Cardiac septum (tissue), 1 donor: ENCODE measurements at regions not wholly inside any gene's neighbourhood (a gene's known extent, or its start where the extent isn't known, plus 50 kb on each side); places are given as distances from the start of the nearest gene placed in this dataset.
"Not testable (repeated sequence)": the region's sequence is repeated elsewhere in the genome, so short reads cannot be mapped to it uniquely, and the experiment has no call there.

ENCODE experiments used
- DNase-seq: peaks from one replicate; pipeline ENCODE4 v3.0.0-alpha.2; 2020; ENCODE audit warnings: low spot score
- intact Hi-C: fragments of 100-400 bp; cut with DNase I; formaldehyde crosslinking; loops from one replicate; pipeline ENCODE4 v1.14.0; 2022
- donor health status: DM: no; HTN: no; CAD: no.

GRCh38 chr9:30235068-30235467 is 2149.4 kb upstream of the ACO1 start:
- DNase-seq: no peak
- intact Hi-C loops: no loop called here

GRCh38 chr9:30235564-30235963 is 2148.9 kb upstream of the ACO1 start:
- intact Hi-C loops: no loop called here
- DNase-seq: no peak

DNA sequence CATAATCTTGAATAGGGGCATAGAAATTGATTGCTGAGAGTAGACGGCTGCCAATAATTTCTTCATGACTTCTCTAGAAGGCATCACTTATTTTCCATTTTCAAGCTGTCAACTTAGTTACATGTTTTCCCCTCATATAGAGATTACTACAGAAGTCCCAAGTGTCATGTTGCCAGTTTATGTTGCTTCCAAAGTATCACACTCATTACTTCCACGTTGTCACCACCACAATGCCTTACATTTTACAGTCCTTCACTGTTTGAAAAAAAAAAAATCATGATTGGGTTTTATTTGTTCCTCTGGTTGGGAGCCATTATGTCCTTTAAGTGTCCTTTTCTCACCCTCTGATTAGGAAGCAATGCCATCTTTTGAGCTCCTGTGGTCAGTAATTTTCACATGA is 2144.6 kb upstream of the ACO1 start:
- intact Hi-C loops: no loop called here

DNA sequence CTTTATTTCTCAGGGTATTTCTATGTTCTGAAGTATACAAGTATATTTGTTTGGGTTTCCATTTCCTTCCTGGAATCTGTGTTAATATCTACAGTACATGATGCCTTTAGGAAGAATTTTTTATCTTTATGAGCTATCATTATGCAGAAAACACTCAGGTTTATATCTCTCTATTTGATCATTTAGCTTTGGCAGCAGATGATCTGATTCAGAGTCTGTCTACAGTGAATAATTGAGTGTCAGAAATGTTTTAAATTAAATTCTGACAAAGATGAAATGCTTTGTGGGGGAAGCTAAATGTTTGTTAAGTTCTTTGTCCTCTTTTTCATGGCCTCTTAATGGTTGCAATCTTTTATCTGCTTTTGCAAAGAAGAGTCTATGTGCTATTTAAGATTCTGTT is 2141.0 kb upstream of the ACO1 start:
- no peak for DNase-seq
- intact Hi-C loops: no loop called here

More for the DNA sequence above, 2144.6 kb upstream of the ACO1 start:
- DNase-seq: no peak

DNA sequence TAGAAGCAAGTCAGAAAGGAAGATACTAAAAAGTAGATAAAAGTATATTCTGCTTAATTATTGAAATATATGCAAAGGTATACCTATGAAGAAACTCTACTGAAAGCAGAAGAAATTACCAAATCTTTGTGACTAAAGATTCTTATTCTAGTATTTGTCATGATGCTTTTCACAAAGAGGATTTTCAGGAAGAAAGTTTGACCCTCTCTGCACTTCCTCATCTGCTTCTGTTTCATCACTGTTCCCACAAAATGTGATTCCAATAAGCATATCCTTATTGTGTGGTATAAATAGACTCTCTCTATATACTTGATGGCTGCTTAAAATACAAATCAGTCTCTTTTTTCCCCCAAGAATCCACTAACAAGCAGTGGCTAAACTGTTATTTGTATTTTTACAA is 2139.6 kb upstream of the ACO1 start:
- intact Hi-C loops: no loop called here
- no peak for DNase-seq

DNA sequence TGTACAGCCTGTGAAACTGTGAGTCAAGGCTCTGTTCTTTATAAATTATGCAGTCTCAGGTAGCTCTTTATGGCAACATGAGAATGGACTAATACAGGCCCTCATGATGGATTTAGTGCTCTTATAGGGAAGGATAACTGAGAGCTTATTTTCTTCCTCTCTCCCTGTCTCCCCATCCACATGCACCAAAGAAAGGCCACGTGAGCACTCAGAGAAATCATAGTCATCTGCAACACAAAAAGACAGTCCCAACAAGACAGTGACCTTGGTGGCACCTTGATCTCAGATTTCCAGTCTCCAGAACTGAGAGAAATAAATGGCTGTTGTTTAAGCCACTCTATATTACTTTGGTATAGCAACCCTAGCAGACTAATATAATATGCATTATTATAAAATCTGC is 2133.6 kb upstream of the ACO1 start:
- no peak for DNase-seq
- intact Hi-C loops: loop anchor here (10.0 kb wide), 1 partner anchor 56 kb away; no protein-coding TSS in a partner anchor

DNA sequence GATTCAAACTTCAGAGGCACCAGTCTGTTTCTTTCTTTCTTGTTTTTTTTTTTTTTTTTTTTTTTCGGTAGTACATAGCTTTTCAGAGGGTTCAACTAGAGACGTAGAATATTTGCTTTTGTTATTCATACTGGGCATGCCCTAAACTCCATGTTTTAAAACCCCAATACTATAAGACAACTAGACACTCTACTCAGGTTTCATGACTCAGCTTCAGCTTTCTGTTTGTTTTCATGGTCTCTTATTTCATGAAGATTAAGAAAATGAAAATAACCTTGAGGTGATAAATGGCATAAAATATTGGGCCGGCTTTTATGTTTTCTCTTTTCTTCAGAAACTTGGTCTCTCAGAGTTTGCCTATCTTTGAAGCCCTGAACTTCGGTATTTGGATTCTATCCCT is 2126.3 kb upstream of the ACO1 start:
- intact Hi-C loops: loop anchor here (10.0 kb wide), 1 partner anchor 63 kb away; no protein-coding TSS in a partner anchor
- no peak for DNase-seq

DNA sequence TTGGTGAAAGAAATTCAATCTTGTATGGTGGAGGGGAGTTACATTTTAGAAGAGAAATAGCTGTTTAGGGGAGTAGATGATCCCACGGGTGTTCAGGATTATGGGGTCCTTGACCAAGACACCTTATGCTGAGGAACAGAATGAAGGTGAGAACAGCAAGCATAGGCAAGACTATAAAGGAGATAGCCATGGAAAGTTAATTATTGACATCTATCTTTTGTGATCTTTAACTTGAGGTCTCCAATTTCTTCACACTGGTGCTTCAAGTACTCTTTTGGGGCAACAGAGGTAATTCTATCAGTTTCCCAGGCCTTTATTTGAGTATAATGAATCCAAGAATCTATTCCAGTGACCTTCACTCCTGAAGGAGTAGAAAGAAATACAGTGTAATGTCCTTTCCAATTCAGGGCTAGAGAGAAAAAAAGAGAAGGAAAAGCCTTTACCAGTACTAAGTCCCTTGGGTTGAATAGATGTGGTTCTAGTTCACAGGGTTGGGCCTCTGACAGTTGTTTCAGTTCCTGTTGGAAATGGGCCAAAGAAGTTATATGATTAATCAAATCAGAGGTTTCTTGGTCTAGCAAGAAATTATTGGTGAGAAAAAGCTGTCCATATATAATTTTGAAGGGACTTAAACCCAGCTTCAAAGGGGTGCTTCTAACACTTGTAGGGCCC is 2104.1 kb upstream of the ACO1 start:
- intact Hi-C loops: no loop called here

DNA sequence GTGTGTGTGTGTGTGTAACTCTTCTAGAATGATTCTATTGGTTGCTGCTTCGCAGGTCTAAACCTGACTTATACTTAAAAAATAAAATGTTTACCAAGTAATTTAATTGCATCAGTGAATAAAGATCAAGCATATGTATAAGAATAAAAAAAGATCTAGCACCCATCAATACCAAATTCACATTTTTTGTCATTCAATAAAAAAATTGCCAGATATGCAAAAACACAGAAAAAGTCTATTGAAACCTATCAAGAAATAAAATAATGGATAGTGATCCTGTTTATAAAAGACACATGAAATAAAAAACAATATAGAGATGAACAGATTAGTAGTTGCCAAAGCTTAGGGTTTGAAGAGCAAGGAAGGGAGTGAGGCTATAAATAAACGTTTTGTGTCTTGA is 2095.0 kb upstream of the ACO1 start:
- no peak for DNase-seq
- intact Hi-C loops: no loop called here

More for the DNA sequence above, 2104.1 kb upstream of the ACO1 start:
- no peak for DNase-seq

DNA sequence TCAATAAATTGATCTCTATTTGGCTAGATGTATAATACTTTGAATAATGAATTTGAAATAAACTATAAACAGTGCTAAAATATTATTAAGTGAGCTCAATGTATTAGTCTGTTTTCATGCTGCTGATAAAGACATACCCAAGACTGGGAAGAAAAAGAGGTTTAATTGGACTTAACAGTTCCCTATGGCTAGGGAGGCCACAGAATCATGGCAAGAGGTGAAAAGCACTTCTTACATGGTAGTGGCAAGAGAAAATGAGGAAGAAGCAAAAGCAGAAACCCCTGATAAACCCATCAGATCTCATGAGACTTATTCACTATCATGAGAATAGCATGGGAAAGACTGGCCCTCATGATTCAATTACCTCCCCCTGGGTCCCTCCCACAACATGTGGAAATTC is 2092.4 kb upstream of the ACO1 start:
- DNase-seq, intact Hi-C loops: not testable (repeated sequence)

DNA sequence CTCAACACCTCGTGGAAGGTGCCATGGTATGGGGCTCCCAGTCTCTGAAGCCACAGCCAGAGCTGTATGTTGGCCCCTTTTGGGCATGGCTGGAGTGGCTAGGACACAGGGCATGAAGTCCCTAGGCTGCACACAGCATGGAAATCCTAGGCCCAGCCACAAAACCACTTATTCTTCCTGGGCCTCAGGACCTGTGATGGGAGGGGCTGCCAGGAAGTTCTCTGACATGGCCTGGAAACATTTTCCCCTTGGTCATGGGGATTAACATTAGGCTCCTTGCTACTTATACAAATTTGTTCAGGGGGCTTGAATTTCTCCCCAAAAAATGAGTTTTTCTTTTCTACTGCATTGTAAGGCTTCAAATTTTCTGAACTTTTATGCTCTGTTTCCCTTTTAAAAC is 2091.2 kb upstream of the ACO1 start:
- DNase-seq: no peak
- intact Hi-C loops: no loop called here

DNA sequence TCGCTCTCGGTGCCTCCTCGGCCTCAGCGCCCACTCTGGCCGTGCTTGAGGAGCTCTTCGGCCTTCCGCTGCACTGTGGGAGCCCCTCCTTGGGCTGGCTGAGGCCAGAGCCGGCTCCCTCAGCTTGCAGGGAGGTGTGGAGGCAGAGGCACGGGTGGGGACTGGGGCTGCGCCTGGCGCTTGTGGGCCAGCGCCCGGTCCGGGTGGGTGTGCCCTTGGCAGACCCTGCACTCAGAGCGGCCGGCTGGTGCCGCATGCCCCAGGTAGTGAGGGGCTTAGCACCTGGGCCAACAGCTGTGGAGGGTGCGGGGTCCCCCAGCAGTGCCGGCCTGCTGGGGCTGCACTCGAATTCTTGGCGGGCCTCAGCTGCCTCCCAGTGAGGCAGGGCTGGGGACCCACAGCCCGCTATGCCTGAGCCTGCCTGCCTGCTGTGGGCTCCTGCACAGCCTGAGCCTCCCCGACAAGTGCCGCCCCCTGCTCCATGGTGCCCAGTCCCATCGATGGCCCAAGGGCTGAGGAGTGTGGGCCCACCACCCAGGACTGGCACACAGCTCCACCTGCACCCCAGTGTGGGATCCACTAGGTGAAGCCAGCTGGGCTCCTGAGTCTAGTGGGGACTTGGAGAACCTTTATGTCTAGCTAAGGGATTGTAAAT is 2085.2 kb upstream of the ACO1 start:
- DNase-seq: no peak
- intact Hi-C loops: no loop called here

DNA sequence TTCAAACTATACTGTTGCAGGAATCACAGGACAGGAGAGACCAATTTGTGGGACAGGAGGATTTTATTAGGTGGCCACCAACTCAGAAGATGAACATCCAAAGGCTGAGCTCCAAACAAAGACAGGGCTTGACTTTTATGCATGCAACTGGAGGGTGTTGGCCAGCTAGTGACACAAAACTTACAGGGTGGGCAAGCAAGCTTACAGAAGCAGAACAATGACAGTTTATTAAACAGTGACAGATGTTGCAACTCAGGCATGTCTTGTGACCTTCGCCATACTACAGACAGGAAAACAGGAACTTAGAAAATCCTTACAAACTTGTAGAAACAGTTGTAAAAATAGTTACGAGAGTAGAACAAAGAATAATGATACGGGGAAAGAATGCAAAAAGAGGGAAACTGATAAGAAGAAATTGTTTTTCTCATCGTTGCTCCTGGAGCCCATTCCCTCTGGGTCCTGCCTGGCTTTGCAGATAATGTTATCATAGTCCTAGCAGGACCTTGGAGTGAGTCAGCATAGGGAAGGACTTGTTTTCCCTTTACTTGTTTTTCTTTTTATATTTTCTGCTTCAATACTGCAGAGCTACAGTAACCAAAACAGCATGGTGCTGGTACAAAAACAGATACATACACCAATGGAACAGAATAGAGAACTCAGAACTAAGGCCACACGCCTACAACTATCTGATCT is 2083.0 kb upstream of the ACO1 start:
- intact Hi-C loops: no loop called here
- no peak for DNase-seq

DNA sequence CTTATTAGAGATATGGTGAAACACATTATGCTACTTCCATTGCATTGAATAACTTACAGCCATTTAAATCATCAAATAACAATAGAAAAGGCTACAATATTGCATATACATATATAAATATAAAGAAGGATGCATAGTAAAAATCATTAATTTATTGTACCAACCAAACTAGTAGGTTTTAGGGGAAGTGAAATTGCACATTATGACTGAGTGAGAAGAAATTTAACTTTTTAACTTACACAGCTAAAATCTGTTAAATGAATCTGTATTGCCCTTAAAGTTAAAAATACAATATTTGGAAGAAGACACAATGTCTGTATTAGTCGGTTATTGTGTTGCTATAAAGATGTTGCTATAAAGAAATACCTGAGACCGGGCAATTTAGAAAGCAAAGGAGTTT is 2073.7 kb upstream of the ACO1 start:
- intact Hi-C loops: no loop called here
- no peak for DNase-seq

- DNase-seq: no peak
- intact Hi-C loops: no loop called here
Observed at GRCh38 chr9:30329431-30329830, 2055.0 kb upstream of the ACO1 start.

DNA sequence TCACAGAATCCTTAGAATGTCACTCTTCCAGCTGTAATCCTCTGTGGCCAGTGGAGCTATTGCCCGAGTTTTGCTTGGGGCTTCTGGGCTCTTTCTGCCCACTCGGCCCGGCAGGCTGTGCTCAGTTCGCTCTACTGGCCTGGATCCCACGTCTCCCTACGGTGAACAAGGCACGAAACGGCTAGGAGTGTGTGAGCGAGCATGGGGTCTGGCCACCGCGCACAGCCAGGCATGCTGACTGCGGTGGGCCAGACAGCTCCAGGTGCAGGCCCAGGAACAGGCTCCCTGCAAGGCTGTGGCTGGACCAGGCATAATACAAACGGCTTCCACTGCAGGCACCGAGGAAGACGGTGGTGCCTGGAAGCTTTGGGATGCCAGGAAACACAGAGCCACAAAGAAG is 2035.5 kb upstream of the ACO1 start:
- no peak for DNase-seq
- intact Hi-C loops: no loop called here

DNA sequence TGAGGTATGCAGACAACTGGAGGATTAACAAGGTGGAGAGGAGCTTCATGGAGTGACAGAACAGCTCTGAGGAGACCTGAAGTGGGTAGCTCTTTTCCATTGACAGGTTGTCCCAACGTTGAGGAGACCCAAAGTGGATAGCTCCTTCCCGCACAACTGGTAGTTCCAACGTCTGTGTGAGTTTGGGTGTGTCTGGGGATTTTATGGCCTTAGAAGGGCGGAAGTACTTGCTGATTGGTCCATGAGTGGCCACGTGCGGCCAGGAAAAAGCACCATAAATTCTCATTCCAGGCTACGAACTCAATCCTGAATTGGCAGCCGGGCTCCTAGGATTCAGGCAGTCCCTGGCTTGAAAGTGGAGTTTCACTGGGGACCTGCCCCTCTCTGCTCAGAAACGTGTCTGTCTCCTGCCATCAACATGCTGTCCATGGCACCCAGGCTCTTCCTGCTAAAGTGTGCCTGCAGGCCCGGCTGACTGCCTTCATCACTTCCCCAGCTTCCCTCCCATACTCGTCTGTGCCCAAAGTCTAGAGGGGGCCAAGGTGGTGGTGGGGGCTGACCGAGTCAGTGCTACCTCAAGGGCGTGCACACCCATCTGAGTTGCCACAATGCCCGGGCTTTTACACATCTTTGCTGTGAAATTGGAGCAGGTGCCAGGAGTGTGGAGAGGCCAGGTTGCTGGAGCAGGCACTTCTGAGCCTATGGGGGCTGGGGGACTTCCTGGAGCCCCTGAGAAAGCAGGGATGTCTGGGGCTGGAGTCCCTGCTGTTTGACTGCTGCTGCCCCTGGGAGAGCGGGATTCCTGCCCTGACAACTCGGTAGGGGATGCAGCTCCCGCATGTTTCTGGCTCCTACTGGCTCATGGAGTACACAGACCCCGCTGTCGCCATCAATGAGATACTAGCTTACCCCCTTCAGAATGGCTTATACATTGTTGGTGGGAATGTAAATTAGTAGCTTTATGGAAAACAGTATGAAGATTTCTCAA is 2034.6 kb upstream of the ACO1 start:
- no peak for DNase-seq

GRCh38 chr9:30356221-30356620 is 2028.2 kb upstream of the ACO1 start:
- intact Hi-C loops: no loop called here
- DNase-seq: no peak

More for the DNA sequence above, 2034.6 kb upstream of the ACO1 start:
- intact Hi-C loops: no loop called here

- intact Hi-C loops: no loop called here
- no peak for DNase-seq
Observed at GRCh38 chr9:30362373-30362772, 2022.1 kb upstream of the ACO1 start.

DNA sequence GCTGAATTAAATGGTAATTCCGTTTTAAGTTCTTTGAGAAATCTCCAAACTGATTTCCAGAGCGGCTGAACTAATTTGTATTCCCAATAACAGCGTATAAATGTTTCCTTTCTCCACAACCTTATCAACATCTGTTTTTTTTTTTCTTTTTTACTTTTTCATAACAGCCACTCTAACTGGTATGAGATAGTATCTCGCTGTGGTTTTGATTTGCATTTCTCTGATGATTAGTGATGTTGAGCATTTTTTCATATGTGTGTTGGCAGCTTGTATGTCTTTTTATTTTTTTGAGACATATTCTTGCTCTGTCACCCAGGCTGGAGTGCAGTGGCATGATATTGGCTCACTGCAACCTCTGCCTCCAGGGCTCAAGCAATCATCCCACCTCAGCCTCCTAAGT is 2018.3 kb upstream of the ACO1 start:
- intact Hi-C loops, DNase-seq: not testable (repeated sequence)
